Skeletal muscle tissue (tissue), 3 donors: ENCODE measurements at regions not wholly inside any gene's neighbourhood (a gene's known extent, or its start where the extent isn't known, plus 50 kb on each side); places are given as distances from the start of the nearest gene placed in this dataset.

ENCODE experiments used
- H3K27ac ChIP-seq: one replicate; pipeline ENCODE4 v1.7.0; 2013; ENCODE audit warnings: mild to moderate bottlenecking, low read depth, low read length, inconsistent platforms
- H3K27me3 ChIP-seq, 3 donors: one replicate each; pipeline ENCODE4 v1.7.0; 2013; ENCODE audit warnings: low read length in 3 of 3; ENCODE audit not compliant: control insufficient read depth in 3 of 3, insufficient read depth in 3 of 3
- H3K36me3 ChIP-seq, 3 donors: one replicate each; pipeline ENCODE4 v1.7.0; 2013; ENCODE audit warnings: low read length in 3 of 3; ENCODE audit not compliant: control insufficient read depth in 3 of 3, insufficient read depth in 3 of 3
- H3K4me1 ChIP-seq, 3 donors: one replicate each; pipeline ENCODE4 v1.7.0; 2013; ENCODE audit warnings: low read length in 3 of 3, mild to moderate bottlenecking in 3 of 3; ENCODE audit not compliant: control insufficient read depth in 3 of 3, insufficient read depth in 3 of 3
- H3K4me3 ChIP-seq, 3 donors: one replicate each; pipeline ENCODE4 v1.7.0; 2013; ENCODE audit warnings: low read length in 3 of 3
- H3K9ac ChIP-seq, 3 donors: one replicate each; pipeline ENCODE4 v1.7.0; 2013; ENCODE audit warnings: low read length in 3 of 3, mild to moderate bottlenecking in 3 of 3, moderate library complexity in 2 of 3, low read depth in 1 of 3
- H3K9me3 ChIP-seq, 3 donors: one replicate each; pipeline ENCODE4 v1.7.0; 2013; ENCODE audit warnings: low read length in 3 of 3; ENCODE audit not compliant: control insufficient read depth in 3 of 3
- donor health status: Osteomylitis.

- no peak overlapping the region for H3K27ac ChIP-seq
- no peaks in the 10 kb centered on the region for H3K36me3 ChIP-seq
- H3K9me3 ChIP-seq = no peaks in the 10 kb centered on the region
- no peaks in the 10 kb centered on the region for H3K4me1 ChIP-seq
- H3K4me3 ChIP-seq = no peak overlapping the region
- H3K27me3 ChIP-seq = peaks cover 0 to 8% (median 5%) of the 10 kb centered on the region in 3 donors
- no peak overlapping the region for H3K9ac ChIP-seq
These were observed 71.1 kb upstream of the ZNF281 start for GRCh38 chr1:200480964-200481363.

- no peaks in the 10 kb centered on the region for H3K4me1 ChIP-seq
These were observed 70.0 kb upstream of the ZNF281 start for GRCh38 chr1:200479816-200480215.

GRCh38 chr1:200478945-200479558 is 69.2 kb upstream of the ZNF281 start:
- Histone ChIP-seq H3K27me3 (peaks cover 0 to 10% (median 5%) of the 10 kb centered on the region in 3 donors), H3K4me1 (no peaks in the 10 kb centered on the region), H3K9me3 (no peaks in the 10 kb centered on the region)

More at GRCh38 chr1:200479816-200480215, 70.0 kb upstream of the ZNF281 start:
- H3K9me3 ChIP-seq = no peaks in the 10 kb centered on the region
- H3K27me3 ChIP-seq = peaks cover 0 to 8% (median 5%) of the 10 kb centered on the region in 3 donors
- H3K36me3 ChIP-seq = no peaks in the 10 kb centered on the region
- H3K27ac ChIP-seq = no peak overlapping the region
- H3K4me3 ChIP-seq = no peak overlapping the region
- no peak overlapping the region for H3K9ac ChIP-seq

GRCh38 chr1:200478239-200478623 is 68.4 kb upstream of the ZNF281 start:
- Histone ChIP-seq H3K9ac (no peak overlapping the region), H3K27ac (no peak overlapping the region), H3K27me3 (peaks cover 0 to 9% (median 5%) of the 10 kb centered on the region in 3 donors), H3K9me3 (no peaks in the 10 kb centered on the region), H3K4me3 (no peak overlapping the region), H3K36me3 (no peaks in the 10 kb centered on the region), H3K4me1 (no peaks in the 10 kb centered on the region)

More at GRCh38 chr1:200478945-200479558, 69.2 kb upstream of the ZNF281 start:
- Histone ChIP-seq H3K27ac (no peak overlapping the region), H3K36me3 (no peaks in the 10 kb centered on the region), H3K9ac (no peak overlapping the region), H3K4me3 (no peak overlapping the region)

- Histone ChIP-seq H3K9me3 (no peaks in the 10 kb centered on the region), H3K4me3 (no peak overlapping the region), H3K27ac (no peak overlapping the region), H3K4me1 (no peaks in the 10 kb centered on the region), H3K36me3 (no peaks in the 10 kb centered on the region), H3K9ac (no peak overlapping the region), H3K27me3 (peaks cover 0 to 8% (median 5%) of the 10 kb centered on the region in 3 donors)
These were observed 64.8 kb upstream of the ZNF281 start for GRCh38 chr1:200474633-200475032.

- H3K9ac ChIP-seq = no peak overlapping the region
- peaks cover 0 to 4% (median 0%) of the 10 kb centered on the region in 3 donors for H3K27me3 ChIP-seq
- H3K4me1 ChIP-seq = no peaks in the 10 kb centered on the region
- H3K9me3 ChIP-seq = no peaks in the 10 kb centered on the region
- no peak overlapping the region for H3K4me3 ChIP-seq
- no peak overlapping the region for H3K27ac ChIP-seq
- H3K36me3 ChIP-seq = no peaks in the 10 kb centered on the region
These were observed 64.0 kb upstream of the ZNF281 start for GRCh38 chr1:200473698-200474371.

GRCh38 chr1:200471739-200472138 is 61.9 kb upstream of the ZNF281 start:
- Histone ChIP-seq H3K36me3 (no peaks in the 10 kb centered on the region), H3K4me1 (no peaks in the 10 kb centered on the region), H3K27ac (no peak overlapping the region), H3K27me3 (peaks cover 0 to 4% (median 0%) of the 10 kb centered on the region in 3 donors), H3K9ac (no peak overlapping the region), H3K4me3 (no peak overlapping the region), H3K9me3 (no peaks in the 10 kb centered on the region)

- no peaks in the 10 kb centered on the region for H3K9me3 ChIP-seq
These were observed 58.6 kb upstream of the ZNF281 start for GRCh38 chr1:200468264-200469001.

GRCh38 chr1:200464784-200465400 is 55.1 kb upstream of the ZNF281 start:
- H3K4me1 ChIP-seq = no peaks in the 10 kb centered on the region
- H3K4me3 ChIP-seq = no peak overlapping the region
- no peak overlapping the region for H3K27ac ChIP-seq
- no peaks in the 10 kb centered on the region for H3K9me3 ChIP-seq
- H3K36me3 ChIP-seq = no peaks in the 10 kb centered on the region
- no peak overlapping the region for H3K9ac ChIP-seq
- H3K27me3 ChIP-seq = peaks cover 0 to 4% (median 0%) of the 10 kb centered on the region in 3 donors

More at GRCh38 chr1:200468264-200469001, 58.6 kb upstream of the ZNF281 start:
- no peak overlapping the region for H3K27ac ChIP-seq
- no peaks in the 10 kb centered on the region for H3K4me1 ChIP-seq
- H3K36me3 ChIP-seq = no peaks in the 10 kb centered on the region
- H3K4me3 ChIP-seq = no peak overlapping the region
- no peak overlapping the region for H3K9ac ChIP-seq
- H3K27me3 ChIP-seq = peaks cover 0 to 4% (median 0%) of the 10 kb centered on the region in 3 donors
